B cell (primary cell): ENCODE measurements at regions not wholly inside any gene's neighbourhood (a gene's known extent, or its start where the extent isn't known, plus 50 kb on each side); places are given as distances from the start of the nearest gene placed in this dataset.

ENCODE experiments used
- ATAC-seq: fragments of 200-7000 bp; cut with Tn5 transposase; one replicate; pipeline ENCODE4 v1.10.0; 2021; ENCODE audit warnings: low read depth, mild to moderate bottlenecking, moderate number of reproducible peaks, moderate library complexity
- CTCF ChIA-PET: fragments of 350-600 bp; sonication (Branson Sonifier 250); formaldehyde crosslinking; loops from one replicate; lab custom pipeline; 2021; ENCODE audit warnings: antibody characterized with exemption, inconsistent platforms; lab: Charles Lee
- POLR2A ChIA-PET: fragments of 350-600 bp; sonication (Branson Sonifier 250); formaldehyde crosslinking; loops from one replicate; lab custom pipeline; 2021; ENCODE audit warnings: antibody characterized with exemption; lab: Charles Lee
- DNase-seq: peaks from one replicate; pipeline ENCODE4 v3.0.0; 2013
- H2AFZ ChIP-seq: 2 replicates; pipeline ENCODE4 v1.6.1; 2012; ENCODE audit warnings: mild to moderate bottlenecking, low read depth, low read length; ENCODE audit not compliant: insufficient read depth, poor library complexity, severe bottlenecking
- H3K27ac ChIP-seq, 2 donors: 1 replicate in 1 of 2; 2 replicates in 1 of 2; pipeline ENCODE4 v1.5.1; 2012 to 2013; ENCODE audit warnings: low read length in 2 of 2, mild to moderate bottlenecking in 2 of 2, moderate library complexity in 1 of 2
- H3K27me3 ChIP-seq, 4 experiments: fragments of 200-600 bp in 1 of 4; sonication (generic) in 1 of 4; replicated peaks in 1 of 4; 1 replicate in 2 of 4; 2 replicates in 2 of 4; pipeline versions ENCODE4 v1.6.1 to v1.7.0; 2013 to 2016; ENCODE audit warnings: low read length in 3 of 4, mild to moderate bottlenecking in 2 of 4, mixed read lengths in 1 of 4, moderate library complexity in 1 of 4; ENCODE audit not compliant: insufficient read depth in 4 of 4, control insufficient read depth in 3 of 4; ENCODE audit errors: control extremely low read depth in 1 of 4
- H3K36me3 ChIP-seq, 2 experiments: replicated peaks in 1 of 2; 1 replicate in 1 of 2; 2 replicates in 1 of 2; pipeline versions ENCODE4 v1.6.1 to v1.7.1; 2013; ENCODE audit warnings: low read length in 1 of 2; ENCODE audit not compliant: insufficient read depth in 2 of 2, control insufficient read depth in 1 of 2; ENCODE audit errors: control extremely low read depth in 1 of 2, extremely low read depth in 1 of 2
- H3K4me1 ChIP-seq, 2 donors: fragments of 200-600 bp in 1 of 2; sonication (generic) in 1 of 2; 1 replicate in 1 of 2; 2 replicates in 1 of 2; pipeline versions ENCODE4 v1.5.1 to v1.6.1; 2013 to 2017; ENCODE audit warnings: low read length in 2 of 2; ENCODE audit not compliant: control insufficient read depth in 2 of 2, insufficient read depth in 2 of 2
- H3K4me2 ChIP-seq: replicated peaks from 2 replicates; pipeline ENCODE3; 2012; ENCODE audit warnings: mild to moderate bottlenecking, low read depth, low read length; ENCODE audit not compliant: poor library complexity, severe bottlenecking
- H3K4me3 ChIP-seq, 5 experiments: fragments of 200-600 bp in 1 of 5; sonication (generic) in 1 of 5; 1 replicate in 3 of 5; 2 replicates in 2 of 5; pipeline versions ENCODE4 v1.5.1 to v1.7.0; 2011 to 2016; ENCODE audit warnings: low read length in 4 of 5, mild to moderate bottlenecking in 4 of 5, low read depth in 2 of 5, control low read depth in 1 of 5, moderate library complexity in 1 of 5; ENCODE audit not compliant: insufficient read depth in 1 of 5; ENCODE audit errors: control extremely low read depth in 1 of 5, extremely low read depth in 1 of 5
- H3K79me2 ChIP-seq: fragments of 200-600 bp; sonication (generic); one replicate; pipeline ENCODE4 v1.6.0; 2016; ENCODE audit warnings: low read length; ENCODE audit not compliant: control insufficient read depth, insufficient read depth
- H3K9ac ChIP-seq: fragments of 200-600 bp; sonication (generic); 2 replicates; pipeline ENCODE4 v1.6.1; 2017; ENCODE audit warnings: mild to moderate bottlenecking, low read length, moderate library complexity
- H3K9me3 ChIP-seq, 3 donors: one replicate each; pipeline versions ENCODE4 v1.6.1 to v1.7.1; 2013; ENCODE audit warnings: low read length in 2 of 3; ENCODE audit not compliant: control insufficient read depth in 2 of 3, insufficient read depth in 1 of 3; ENCODE audit errors: control extremely low read depth in 1 of 3
- H4K20me1 ChIP-seq: 2 replicates; pipeline ENCODE4 v1.6.0; 2012; ENCODE audit warnings: mild to moderate bottlenecking, low read length; ENCODE audit not compliant: insufficient read depth, control insufficient read depth, poor library complexity, severe bottlenecking
- H3K27ac Mint-ChIP-seq: one replicate; pipeline ENCODE4 v1.8.0; 2021; ENCODE audit warnings: mixed read lengths
- H3K27me3 Mint-ChIP-seq: one replicate; pipeline ENCODE4 v1.8.0; 2021; ENCODE audit warnings: mixed read lengths
- H3K4me1 Mint-ChIP-seq: one replicate; pipeline ENCODE4 v1.8.0; 2021; ENCODE audit warnings: mixed read lengths
- H3K4me3 Mint-ChIP-seq: one replicate; pipeline ENCODE4 v1.8.0; 2021; ENCODE audit warnings: mixed read lengths
- H3K9me3 Mint-ChIP-seq: one replicate; pipeline ENCODE4 v1.8.0; 2022; ENCODE audit warnings: mixed read lengths; ENCODE audit not compliant: insufficient read depth
- EZH2 ChIP-seq: IDR thresholded peaks from 2 replicates; pipeline ENCODE4 v1.6.1; 2012; ENCODE audit warnings: borderline replicate concordance, low read depth, mild to moderate bottlenecking, moderate library complexity, low read length; ENCODE audit not compliant: insufficient read depth, poor library complexity, severe bottlenecking
- WGBS: methylation state at CpG from one replicate; pipeline ENCODE4 v1.1.5; 2013; ENCODE audit warnings: missing lambda C conversion rate; ENCODE audit not compliant: insufficient coverage; 5-methylcytosine and 5-hydroxymethylcytosine counted together
- intact Hi-C: fragments of 100-400 bp; cut with micrococcal nuclease; formaldehyde crosslinking; loops from one replicate; pipeline ENCODE4 v1.10.0; 2022
- TF ChIP-seq, protein P1 (sequence below): fragments of 200-600 bp; IDR thresholded peaks from one replicate; pipeline ENCODE4 v1.8.0; 2022; ENCODE audit warnings: antibody characterized with exemption, mild to moderate bottlenecking

DNA sequence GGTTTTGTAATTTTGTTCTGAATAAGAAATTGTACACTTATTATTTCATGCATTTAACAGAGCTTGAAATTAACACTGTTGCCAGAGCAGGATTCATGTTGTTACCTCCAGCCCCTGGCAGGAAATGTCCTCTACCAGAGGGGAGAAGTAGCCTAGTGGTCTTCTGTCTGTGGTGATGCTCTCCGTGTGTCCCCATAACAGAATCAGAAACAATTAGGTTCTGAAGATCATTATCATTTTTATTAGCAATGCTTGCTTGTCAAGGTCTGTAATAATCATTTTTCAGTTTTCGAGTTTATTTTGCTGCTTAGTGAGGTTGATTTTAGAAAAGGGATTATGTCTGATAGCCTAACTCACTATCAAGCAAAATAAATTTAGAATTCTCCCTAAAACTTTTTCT lies 116.6 kb upstream of the CNTNAP5 start:
- DNase-seq: no peak
- Histone ChIP-seq H3K4me2 (no peak overlapping the region), H2AFZ (no peak overlapping the region), H4K20me1 (no peaks in the 10 kb centered on the region), H3K9me3 (no peaks in the 10 kb centered on the region), H3K4me3 (no peak overlapping the region), H3K27ac (no peak overlapping the region), H3K79me2 (no peaks in the 10 kb centered on the region), H3K36me3 (no peaks in the 10 kb centered on the region), H3K4me1 (no peaks in the 10 kb centered on the region), H3K27me3 (no peaks in the 10 kb centered on the region), H3K9ac (no peak overlapping the region)
- Mint-ChIP-seq H3K4me3 (no peak overlapping the region), H3K4me1 (no peaks in the 10 kb centered on the region), H3K9me3 (no peaks in the 10 kb centered on the region), H3K27ac (no peak overlapping the region), H3K27me3 (no peaks in the 10 kb centered on the region)
- CTCF ChIA-PET: no interaction called here
- intact Hi-C loops: no loop called here
- WGBS: no CpG with 5 or more reads among the region's 2 CpGs
- TF ChIP-seq, protein P1, sequence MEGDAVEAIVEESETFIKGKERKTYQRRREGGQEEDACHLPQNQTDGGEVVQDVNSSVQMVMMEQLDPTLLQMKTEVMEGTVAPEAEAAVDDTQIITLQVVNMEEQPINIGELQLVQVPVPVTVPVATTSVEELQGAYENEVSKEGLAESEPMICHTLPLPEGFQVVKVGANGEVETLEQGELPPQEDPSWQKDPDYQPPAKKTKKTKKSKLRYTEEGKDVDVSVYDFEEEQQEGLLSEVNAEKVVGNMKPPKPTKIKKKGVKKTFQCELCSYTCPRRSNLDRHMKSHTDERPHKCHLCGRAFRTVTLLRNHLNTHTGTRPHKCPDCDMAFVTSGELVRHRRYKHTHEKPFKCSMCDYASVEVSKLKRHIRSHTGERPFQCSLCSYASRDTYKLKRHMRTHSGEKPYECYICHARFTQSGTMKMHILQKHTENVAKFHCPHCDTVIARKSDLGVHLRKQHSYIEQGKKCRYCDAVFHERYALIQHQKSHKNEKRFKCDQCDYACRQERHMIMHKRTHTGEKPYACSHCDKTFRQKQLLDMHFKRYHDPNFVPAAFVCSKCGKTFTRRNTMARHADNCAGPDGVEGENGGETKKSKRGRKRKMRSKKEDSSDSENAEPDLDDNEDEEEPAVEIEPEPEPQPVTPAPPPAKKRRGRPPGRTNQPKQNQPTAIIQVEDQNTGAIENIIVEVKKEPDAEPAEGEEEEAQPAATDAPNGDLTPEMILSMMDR: no peak
- no peak for TF ChIP-seq EZH2
- POLR2A ChIA-PET: no interaction called here
- no peak for ATAC-seq

DNA sequence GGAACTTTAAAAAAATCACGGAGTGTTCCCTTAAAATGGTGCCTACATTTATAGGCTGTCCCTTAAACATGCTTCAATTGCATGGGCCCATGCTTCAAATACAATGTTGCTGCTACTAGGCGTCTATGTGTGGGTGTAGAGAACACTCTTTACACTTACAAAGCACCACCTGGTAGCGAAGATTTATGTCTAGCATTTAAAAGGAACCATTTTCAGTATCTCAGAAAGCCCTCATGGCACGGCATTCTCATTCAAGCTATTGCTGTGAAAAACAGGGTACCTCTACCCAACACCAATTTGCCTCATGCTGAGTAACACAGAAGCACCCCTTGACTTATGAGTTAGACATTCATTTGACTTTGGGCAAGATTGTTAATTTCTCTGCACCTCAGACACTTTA lies 112.9 kb upstream of the CNTNAP5 start:
- CTCF ChIA-PET: no interaction called here
- DNase-seq (no peak), ATAC-seq (no peak)
- no peak overlapping the region for H3K27ac ChIP-seq
- no peak overlapping the region for H3K9ac ChIP-seq
- Mint-ChIP-seq H3K4me1 (no peaks in the 10 kb centered on the region), H3K27ac (no peak overlapping the region), H3K4me3 (no peak overlapping the region), H3K27me3 (no peaks in the 10 kb centered on the region), H3K9me3 (peaks cover 2% of the 10 kb centered on the region)
- H3K4me3 ChIP-seq: no peak overlapping the region
- H3K4me2 ChIP-seq: no peak overlapping the region
- H3K36me3 ChIP-seq: no peaks in the 10 kb centered on the region
- no peaks in the 10 kb centered on the region for H3K4me1 ChIP-seq
- POLR2A ChIA-PET: no interaction called here
- no peaks in the 10 kb centered on the region for H3K9me3 ChIP-seq
- H3K79me2 ChIP-seq: no peaks in the 10 kb centered on the region
- no peaks in the 10 kb centered on the region for H4K20me1 ChIP-seq
- H3K27me3 ChIP-seq: no peaks in the 10 kb centered on the region
- intact Hi-C loops: no loop called here
- no peak for TF ChIP-seq EZH2
- TF ChIP-seq, protein P1: no peak
- H2AFZ ChIP-seq: no peak overlapping the region
- WGBS: 17% methylated on average over 1 of the region's 4 CpGs
